ENCODE measurements at regions not wholly inside any gene's neighbourhood (a gene's known extent, or its start where the extent isn't known, plus 50 kb on each side); places are given as distances from the start of the nearest gene placed in this dataset.

DNA sequence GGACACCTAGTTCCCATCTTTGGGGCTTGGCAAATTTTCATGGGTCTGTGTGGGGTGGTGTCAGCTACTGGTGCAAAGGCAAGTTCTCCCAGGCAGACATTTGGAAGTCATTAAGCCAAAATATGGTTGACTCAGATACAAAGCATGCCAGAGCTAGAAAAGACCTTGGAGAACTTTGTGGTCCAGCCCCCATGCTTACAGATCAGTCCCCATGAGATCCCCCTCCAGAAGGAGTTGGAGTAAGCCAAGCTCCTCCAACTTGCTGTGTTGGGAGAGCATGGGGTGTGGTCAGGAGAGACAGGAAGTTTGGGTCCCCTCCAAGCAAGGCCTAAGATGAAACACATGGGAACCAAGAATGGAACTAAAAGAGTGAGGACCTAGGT is 224.5 kb downstream of the CYP26B1 start:
- no peak for DNase-seq (ENCODE audit: extremely low read depth in 1 of 4, low spot score in 3 of 4)
- intact Hi-C loops (cut with micrococcal nuclease): loop anchor here (5.0 to 10.0 kb wide), 3 partner anchors 376 to 824 kb away; no protein-coding TSS in a partner anchor
- H3K36me3 ChIP-seq (ENCODE audit: control insufficient read depth, insufficient read depth, low read length): no peaks in the 10 kb centered on the region
- H3K4me2 ChIP-seq (ENCODE audit: insufficient read depth, low read length): no peak overlapping the region
- TF ChIP-seq MAFG (tag; conservative IDR thresholded peaks at IDR 0.05) (no peak), ZNF436 (CRISPR knock-in tag; IDR thresholded peaks at IDR 0.05) (no peak), POLR2G (IDR thresholded peaks at IDR 0.05; ENCODE audit: low read depth, low read length) (no peak), RBM34 (IDR thresholded peaks at IDR 0.05; ENCODE audit: borderline replicate concordance, insufficient read depth, low read length) (no peak)
- TF ChIP-seq, protein P1, sequence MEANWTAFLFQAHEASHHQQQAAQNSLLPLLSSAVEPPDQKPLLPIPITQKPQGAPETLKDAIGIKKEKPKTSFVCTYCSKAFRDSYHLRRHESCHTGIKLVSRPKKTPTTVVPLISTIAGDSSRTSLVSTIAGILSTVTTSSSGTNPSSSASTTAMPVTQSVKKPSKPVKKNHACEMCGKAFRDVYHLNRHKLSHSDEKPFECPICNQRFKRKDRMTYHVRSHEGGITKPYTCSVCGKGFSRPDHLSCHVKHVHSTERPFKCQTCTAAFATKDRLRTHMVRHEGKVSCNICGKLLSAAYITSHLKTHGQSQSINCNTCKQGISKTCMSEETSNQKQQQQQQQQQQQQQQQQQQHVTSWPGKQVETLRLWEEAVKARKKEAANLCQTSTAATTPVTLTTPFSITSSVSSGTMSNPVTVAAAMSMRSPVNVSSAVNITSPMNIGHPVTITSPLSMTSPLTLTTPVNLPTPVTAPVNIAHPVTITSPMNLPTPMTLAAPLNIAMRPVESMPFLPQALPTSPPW (CRISPR knock-in tag; IDR thresholded peaks at IDR 0.05): no peak
- TF ChIP-seq, protein P2, sequence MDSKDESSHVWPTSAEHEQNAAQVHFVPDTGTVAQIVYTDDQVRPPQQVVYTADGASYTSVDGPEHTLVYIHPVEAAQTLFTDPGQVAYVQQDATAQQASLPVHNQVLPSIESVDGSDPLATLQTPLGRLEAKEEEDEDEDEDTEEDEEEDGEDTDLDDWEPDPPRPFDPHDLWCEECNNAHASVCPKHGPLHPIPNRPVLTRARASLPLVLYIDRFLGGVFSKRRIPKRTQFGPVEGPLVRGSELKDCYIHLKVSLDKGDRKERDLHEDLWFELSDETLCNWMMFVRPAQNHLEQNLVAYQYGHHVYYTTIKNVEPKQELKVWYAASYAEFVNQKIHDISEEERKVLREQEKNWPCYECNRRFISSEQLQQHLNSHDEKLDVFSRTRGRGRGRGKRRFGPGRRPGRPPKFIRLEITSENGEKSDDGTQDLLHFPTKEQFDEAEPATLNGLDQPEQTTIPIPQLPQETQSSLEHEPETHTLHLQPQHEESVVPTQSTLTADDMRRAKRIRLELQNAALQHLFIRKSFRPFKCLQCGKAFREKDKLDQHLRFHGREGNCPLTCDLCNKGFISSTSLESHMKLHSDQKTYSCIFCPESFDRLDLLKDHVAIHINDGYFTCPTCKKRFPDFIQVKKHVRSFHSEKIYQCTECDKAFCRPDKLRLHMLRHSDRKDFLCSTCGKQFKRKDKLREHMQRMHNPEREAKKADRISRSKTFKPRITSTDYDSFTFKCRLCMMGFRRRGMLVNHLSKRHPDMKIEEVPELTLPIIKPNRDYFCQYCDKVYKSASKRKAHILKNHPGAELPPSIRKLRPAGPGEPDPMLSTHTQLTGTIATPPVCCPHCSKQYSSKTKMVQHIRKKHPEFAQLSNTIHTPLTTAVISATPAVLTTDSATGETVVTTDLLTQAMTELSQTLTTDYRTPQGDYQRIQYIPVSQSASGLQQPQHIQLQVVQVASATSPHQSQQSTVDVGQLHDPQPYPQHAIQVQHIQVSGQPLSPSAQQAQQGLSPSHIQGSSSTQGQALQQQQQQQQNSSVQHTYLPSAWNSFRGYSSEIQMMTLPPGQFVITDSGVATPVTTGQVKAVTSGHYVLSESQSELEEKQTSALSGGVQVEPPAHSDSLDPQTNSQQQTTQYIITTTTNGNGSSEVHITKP (IDR thresholded peaks at IDR 0.05; ENCODE audit: partially characterized antibody): peak; percentile 28
- no peaks in the 10 kb centered on the region for H3K79me2 ChIP-seq (ENCODE audit: control insufficient read depth, insufficient read depth, low read length)
- no peak overlapping the region for H3K4me3 ChIP-seq
- H4K20me1 ChIP-seq (replicated peaks; ENCODE audit: control insufficient read depth, insufficient read depth, low read length): 0 out of 2 replicates have a peak, but pooled peaks cover 3% of the 10 kb centered on the region
- no peak for ATAC-seq
- in situ Hi-C loops (cut with MboI): loop anchor here (10.0 kb wide), 2 partner anchors 232 to 662 kb away; no protein-coding TSS in a partner anchor
- no peak for FAIRE-seq
- H2AFZ ChIP-seq (ENCODE audit: low read depth, low read length): no peak overlapping the region
- H3K27me3 ChIP-seq (ENCODE audit: control insufficient read depth in 2 of 2, insufficient read depth in 2 of 2, low read length in 2 of 2): peaks cover 2 to 13% of the 10 kb centered on the region in 2 experiments; a peak in 3 of 5 replicates
- no peak overlapping the region for H3K27ac ChIP-seq (ENCODE audit: extremely low read depth, low read depth, low read length)
- ChIA-PET POLR2A (interaction anchor here (0.6 kb wide), 1 partner anchor 24 kb away, joined by 3 read pairs; no protein-coding TSS in a partner anchor), CTCF (ENCODE audit: low intra/inter-chr PET ratio) (interaction anchor here (0.8 to 2.2 kb wide), 2 partner anchors 72 to 656 kb away, joined by 5 to 8 read pairs; no protein-coding TSS in a partner anchor)
- BruUV-seq (replicated peaks): no TSS peak
- no peaks in the 10 kb centered on the region for H3K9me3 ChIP-seq (replicated peaks; ENCODE audit: control insufficient read depth, insufficient read depth, low read depth, low read length)
- H3K9ac ChIP-seq (ENCODE audit: insufficient read depth in 1 of 2, low read depth in 2 of 2, low read length in 2 of 2): no peak overlapping the region
- no peaks in the 10 kb centered on the region; a peak in 1 of 5 replicates for H3K4me1 ChIP-seq (replicated peaks in 1 of 2; ENCODE audit: control insufficient read depth in 2 of 2, insufficient read depth in 2 of 2, low read length in 2 of 2)
- no peaks in the 10 kb centered on the region for H3K9me1 ChIP-seq (ENCODE audit: control insufficient read depth, insufficient read depth, low read length)

Data from K562 (cell line).